GM21576 (cell line): ENCODE measurements at regions not wholly inside any gene's neighbourhood (a gene's known extent, or its start where the extent isn't known, plus 50 kb on each side); places are given as distances from the start of the nearest gene placed in this dataset.
"Not testable (repeated sequence)": the region's sequence is repeated elsewhere in the genome, so short reads cannot be mapped to it uniquely, and the experiment has no call there.

ENCODE experiments used
- ATAC-seq: cut with Tn5 transposase; IDR thresholded peaks from one replicate; pipeline ENCODE4 v1.9.1; 2021; ENCODE audit warnings: mild to moderate bottlenecking, moderate library complexity; ENCODE audit not compliant: unreplicated experiment

DNA sequence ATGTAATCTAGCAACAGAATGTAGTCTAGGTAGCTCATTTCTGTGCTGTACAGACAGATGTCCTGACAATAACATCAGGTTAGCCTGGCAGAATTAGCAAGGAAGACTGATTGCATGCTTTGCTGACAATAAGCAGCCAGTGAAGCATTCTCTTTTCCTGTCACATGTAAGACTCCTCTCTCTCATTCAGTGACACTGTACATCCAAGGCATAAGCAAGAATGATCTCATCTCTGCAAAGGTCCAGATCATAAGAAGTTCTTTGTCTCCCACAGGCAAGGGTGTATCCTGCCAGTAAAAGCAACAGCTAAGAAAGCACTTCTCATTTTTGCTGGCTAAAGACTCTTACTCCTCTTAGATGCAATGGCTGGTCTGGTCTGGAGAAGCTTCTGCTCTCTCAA, 861.8 kb downstream of the TAF11L14 start:
- ATAC-seq = no peak

DNA sequence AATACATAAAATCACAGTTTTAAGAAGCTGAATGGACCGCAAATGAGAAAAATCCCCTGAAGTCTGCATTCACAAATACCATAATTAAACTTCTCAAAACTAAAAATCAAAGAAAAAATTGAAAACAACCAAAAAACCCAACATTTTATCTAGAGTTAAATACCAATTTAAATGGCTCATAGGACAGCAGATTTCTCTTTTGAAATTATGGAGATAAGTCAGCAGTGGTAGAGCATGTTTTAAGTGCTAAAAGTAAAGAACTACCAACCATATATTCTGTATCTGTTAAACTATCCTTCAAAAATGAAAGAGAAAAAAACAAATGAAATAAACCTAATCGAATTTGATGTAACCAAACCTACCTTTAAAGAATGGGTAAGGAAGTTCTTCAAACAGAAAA, 862.8 kb downstream of the TAF11L14 start:
- no peak for ATAC-seq

DNA sequence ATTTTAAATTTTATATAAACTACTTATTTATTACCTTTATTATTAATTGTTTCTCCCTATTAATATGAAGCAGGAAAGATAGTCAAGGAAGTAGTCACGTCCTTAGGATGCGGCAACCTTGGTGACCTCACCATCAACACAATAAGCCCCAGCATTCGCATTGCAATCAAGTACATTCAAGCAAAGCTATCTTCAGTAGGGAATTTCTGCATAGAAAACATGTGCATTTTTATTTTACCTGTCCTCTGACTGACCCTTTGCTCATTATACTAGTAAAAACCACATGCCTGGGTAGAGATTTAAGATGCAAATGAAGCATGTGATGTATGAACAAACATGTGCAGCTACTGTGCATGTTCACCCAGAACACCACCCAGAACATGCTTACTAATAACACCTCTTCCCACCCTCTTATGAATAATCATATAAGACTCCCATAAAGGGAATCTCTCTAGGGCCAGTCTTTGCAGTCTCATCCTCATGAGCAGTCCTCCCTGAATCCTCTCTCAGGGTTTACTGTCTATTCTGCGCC, 869.6 kb downstream of the TAF11L14 start:
- ATAC-seq = no peak

DNA sequence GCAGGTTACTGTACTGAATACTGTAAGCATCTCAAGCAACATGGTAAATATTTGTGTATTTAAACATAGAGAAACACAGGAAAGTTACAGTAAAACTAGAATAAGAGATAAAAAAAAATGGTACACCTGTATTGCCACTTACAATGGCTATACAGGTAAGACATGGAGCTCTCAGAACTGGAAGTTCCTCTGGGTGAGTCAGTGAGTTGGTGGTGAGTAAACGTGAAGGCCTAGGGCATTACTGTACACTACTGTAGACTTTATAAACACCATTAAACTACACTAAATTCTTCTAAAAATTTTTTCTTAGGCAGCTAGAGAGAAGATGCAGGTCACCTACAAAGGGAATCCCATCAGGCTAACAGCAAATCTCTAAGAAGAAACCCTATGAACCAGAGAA, 872.9 kb downstream of the TAF11L14 start:
- ATAC-seq = no peak

DNA sequence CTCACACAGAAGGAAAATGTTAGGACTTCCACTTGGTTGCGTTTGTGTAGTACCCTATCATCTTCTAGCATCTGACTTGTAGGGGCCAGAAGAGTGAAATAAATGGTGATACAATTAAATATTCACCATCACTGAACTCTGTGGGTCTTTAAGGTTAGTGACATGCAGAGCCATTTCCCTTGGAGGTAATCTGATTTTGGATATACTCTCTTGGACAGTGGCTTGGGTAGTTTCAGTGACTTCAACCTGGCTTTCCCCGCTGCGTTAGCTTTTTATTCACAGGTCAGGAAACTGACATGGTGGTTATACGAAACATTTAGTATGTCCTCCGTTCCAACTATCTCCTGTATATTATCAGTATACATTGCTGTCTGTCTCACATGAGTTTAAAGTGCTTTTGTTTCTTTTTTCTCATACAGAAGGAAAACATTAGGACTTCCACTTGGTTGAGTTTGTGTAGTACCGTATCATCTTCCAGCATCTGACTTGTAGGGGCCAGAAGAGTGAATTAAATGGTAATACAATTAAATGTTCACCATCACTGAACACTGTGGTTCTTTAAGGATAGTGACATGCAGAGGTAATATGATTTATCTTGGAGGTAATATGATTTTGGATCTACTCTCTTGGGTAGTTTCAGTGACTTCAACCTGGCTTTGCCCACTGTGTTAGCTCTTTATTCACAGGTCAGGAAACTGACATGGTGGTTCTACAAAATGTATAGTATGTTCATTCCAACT, 883.6 kb downstream of the TAF11L14 start:
- ATAC-seq = no peak

DNA sequence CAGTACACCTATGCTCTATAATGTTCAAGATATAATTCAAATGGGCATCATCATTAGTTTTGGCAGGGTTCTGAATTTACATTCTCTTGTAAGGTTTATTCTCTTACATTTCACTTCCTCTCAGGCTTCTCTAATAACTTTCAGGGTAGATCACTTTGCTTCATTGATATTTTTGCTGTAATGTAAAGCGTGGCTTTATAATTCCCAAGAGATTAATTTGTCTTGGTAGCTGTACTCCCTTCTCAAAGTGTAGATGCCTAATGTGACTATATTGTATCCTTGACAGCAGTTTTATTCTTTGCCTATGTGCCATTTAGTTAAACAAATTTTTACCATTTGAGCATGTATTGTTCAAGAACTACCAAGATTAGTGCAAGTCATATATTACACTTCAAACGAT, 889.1 kb downstream of the TAF11L14 start:
- no peak for ATAC-seq

DNA sequence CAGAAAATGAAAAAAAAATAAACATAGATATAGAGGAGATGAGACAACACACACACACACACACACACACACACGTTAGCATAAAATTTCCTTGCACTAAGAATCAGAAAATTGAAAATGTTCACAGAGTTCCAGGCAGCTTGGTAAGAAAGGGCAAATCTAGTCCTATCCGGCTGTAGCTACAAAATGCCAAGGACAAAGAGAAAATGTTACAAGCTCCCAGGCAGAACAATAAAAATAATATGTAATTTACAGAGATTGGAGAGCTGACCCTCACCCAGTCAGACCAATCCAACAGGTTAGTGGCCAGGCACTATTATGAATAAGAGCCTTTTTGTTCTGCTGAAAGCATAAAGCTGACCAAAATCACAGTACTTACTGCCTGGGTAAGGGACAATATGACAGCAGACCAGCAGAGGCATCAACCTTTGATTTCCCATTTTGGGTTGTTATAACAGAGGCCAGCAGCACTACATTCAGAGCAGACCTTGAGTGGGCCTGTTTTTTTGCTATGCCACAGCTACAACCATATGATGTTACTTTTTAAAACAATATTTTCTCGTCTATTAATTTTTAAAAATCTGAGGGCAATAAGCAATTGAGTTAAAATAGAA, 892.6 kb downstream of the TAF11L14 start:
- no peak for ATAC-seq

DNA sequence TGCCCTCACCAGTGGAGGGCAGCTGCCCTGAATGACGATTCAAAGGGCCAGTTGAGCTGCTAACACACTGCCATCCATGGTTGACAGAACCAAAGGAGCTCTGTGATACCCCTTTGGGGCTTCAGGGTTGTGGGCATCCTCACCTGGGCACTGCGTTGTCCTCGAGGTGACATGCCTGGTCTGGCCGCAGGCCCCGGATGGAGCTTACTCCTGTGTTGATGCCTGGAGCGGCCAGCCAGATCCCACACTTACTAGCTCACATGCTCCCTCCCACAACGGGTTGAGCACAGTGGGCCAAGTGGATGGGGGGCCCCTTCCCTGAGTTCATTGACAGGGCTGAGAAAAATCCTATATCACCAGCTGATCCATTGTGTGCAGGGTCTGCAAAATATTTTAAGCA, 898.9 kb downstream of the TAF11L14 start:
- no peak for ATAC-seq

DNA sequence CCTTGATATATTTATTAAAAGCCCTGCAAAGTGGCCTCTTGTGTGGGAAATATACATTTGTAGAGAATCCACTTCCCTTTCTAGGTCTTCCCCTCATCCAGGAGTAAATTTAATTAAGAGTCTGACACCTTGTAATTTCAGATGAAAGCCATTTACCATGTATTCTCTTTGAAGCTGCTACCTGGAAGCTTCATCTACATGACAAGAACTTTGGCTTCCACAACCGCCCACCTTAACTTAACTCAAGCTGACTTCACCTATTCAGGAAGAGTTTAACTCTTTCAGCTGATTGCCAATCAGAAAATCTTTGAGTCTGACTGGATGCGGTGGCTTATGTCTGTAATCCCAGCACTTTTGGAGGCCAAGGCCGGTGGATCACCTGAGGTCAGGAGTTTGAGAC, 899.9 kb downstream of the TAF11L14 start:
- ATAC-seq = no peak

DNA sequence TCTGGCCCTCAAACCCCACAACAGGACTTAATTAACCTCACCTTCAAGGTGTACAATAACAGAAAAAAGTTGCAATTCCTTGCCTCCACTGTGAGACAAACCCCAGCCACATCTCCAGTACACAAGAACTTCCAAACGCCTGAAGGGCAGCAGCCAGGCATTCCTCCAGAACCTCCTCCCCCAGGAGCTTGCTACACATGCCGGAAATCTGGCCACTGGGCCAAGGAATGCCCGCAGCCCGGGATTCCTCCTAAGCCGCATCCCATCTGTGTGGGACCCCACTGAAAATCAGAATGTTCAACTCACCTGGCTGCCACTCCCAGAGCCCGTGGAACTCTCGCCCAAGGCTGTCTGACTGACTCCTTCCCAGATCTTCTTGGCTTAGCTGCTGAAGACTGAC, 901.5 kb downstream of the TAF11L14 start:
- not testable (repeated sequence) for ATAC-seq

DNA sequence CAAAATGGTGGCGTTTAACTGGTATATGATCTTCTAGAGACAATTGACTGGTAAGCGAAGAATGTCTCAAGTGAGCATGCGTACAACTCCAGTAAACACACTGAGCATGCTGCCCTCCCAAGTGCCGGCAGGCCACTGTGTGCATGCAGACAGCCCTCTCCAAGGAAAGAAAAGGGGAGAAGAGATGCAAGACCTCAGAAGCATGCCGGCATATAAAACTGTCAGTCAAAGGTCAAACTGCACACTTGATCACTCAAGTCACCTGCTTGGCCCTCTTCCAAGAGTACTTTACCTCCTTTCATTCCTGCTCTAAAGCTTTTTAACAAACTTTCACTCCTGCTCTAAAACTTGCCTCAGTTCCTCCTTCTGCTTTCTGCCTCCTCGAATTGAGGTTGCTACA, 910.2 kb downstream of the TAF11L14 start:
- no peak for ATAC-seq

DNA sequence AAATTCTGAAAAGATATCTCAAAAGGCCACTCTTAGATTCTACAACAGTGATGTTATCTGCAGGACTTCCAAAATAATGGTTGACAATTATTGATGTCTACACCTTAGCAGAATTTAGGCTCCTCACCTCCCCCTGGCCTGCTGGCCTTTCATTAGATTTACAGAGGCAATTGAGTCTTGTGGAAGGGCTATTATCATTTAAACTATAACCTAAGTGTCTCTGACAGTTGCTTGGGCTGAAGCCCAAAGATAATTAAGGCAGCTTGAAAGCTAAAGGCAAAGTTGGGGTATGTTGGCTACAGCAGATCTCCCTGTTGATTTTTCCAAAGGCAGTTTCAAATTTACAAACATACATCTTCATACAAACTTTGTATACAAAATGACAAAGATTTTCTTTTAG, 912.3 kb downstream of the TAF11L14 start:
- ATAC-seq = no peak

DNA sequence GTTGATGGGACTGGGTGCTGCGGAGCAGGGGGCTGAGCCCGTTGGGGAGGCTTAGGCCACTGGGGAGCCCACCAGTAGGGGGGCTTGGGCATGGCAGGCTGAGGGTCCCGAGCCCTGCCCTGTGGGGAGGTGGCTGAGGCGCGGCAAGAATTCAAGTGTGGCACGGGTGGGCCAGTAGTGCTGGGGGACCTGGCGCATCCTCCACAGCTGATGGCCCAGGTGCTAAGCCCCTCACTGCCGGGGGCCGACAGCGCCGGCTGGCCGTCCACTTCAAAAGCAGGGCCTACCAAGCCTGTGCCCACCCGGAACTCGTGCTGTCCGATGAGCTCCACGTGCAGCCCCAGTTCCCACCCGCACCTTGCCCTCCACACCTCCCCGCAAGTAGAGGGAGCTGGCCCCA, 917.5 kb downstream of the TAF11L14 start:
- ATAC-seq = no peak

DNA sequence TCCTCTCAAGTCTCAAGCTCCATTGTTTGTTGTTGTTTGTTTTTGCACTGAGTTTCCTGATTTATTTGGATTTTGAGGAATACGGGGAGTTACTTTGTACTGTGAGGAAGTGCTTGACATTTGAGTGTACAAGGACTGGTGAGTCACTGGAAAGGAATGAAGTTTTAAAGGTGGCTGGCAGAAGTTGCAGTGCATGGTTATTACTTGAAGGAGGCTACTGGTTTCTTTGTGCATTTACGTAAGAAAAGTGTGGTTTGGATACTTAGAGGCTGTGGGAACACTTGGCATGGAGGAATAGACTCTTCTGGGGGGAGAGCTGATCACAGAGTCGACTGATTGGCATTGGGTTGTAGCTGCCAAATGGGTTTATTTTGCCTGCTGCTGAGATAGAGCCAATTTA, 919.0 kb downstream of the TAF11L14 start:
- no peak for ATAC-seq

DNA sequence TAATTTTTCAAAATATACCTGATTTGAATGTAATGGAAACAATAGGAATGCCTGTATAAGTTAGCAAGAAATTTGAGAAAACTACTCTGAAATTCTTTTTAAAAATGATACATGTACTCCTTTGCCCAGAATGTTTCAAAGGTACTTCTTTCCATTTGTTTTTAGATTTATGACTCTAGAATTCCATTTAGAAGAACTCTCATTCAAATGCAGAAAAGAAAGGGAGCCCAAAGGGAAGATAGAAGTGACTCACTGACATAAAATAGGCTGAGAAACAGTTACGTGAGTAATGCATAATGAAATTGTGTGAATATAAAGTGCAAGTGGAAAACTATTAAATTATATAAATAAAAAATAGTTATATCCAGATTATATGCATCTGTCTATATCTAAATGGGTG, 926.3 kb downstream of the TAF11L14 start:
- no peak for ATAC-seq

DNA sequence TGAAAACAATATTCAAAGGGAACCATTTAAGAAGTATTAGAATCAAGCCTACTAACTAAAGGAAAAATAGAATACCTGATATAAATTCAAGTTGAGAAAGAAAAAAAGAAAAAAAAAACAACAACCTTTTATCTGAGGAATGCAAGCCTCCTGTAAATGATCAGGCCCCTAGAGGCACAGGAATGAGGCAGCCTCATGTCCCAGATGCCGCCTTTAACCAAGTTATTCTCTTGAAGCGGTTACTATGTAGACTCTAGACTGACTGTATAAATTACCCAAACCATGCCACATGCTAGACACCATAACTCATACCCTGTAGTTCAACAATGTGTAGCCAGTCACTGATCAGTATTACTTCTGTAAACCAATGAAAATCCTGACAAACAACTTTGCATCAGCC, 929.6 kb downstream of the TAF11L14 start:
- ATAC-seq = no peak

DNA sequence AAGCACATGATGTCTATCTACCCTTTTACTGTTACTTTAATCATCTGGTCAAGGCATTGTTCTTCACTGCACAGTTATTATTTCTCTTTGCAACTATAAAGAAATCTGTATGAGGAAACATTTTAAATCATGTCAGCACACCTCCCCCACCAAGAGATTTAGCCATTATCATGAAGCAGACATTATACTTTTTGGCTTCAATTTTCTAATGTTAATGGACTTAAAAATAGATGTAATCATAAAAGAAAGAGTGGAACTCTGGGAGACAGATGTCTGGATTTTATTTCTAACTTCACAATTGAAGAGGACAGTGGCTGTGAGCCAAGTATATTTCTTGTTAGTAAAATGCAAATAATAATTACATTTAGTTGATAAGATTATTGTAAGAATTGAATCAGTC, 932.4 kb downstream of the TAF11L14 start:
- no peak for ATAC-seq

DNA sequence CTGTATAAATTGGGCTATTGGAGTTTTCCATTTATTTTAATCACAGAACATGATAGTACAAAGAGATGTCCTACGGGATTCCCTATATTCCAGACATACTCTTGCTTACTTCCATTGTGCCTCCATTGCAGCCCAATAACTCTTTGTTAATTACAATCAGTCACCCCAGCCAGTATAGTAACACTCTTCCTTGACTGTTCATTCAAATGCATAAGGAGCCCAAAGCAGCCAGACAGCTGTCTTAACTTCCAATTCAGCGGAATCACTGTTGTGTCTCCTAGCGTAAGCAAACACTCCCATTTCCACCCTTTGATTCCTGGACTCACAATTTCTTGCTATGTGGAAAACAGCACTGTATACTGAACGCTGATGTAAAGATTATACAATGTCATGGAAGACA, 942.3 kb downstream of the TAF11L14 start:
- ATAC-seq = no peak

DNA sequence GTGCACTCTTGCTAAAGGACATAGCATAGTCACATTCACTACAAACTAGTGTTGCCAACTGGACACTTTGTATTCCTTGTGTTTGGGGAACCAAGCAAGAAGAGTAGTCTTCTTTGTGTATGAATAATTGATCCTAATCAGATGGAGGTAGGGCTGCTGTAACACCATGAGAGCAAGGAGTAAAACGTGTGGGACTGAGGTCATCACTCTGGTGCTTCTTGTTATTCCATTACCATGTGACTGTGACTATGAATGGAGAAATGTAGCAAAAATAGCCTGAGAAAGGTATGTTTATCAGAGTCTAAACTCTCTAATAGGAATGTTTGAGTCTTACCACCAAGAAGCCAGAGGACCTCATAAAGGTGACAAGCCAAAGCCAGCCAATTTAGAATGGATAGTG, 966.9 kb downstream of the TAF11L14 start:
- ATAC-seq = no peak

DNA sequence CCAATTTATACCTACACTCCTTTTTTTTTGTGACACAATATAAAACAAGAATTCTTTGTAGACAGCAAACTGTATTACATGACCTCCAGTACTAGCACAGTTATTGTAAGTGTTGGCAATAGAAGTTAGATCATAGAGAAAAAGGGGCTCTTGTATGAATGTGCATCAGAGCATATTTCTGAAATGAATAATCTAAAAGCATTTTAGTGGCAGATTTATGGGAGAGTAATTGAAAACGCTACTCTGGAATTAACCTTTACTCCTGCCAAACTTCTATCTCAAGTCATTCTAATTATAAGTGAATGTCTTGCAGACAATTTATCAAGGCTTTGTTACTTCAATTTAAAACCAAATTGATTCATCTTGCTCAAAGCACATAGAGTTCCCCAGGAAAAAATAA, 968.1 kb downstream of the TAF11L14 start:
- no peak for ATAC-seq

DNA sequence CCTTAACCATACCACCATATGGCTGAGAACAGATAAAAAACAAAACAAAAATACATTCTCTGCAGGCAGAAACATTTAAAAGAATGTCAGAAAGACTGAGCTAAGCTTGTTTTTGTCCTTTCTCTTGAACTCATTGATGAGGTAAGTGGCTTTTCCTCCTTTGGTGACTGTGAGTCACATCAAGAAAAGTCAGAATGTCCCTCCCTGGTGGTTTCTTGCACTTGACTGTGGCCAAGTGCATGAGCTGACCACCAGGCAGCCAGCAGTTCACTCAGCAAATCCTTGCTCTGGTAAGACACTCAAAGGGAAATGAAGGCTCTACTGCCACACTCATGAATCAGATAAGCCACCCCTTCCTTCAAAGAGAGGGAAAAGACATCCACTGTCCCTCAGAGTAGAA, 970.9 kb downstream of the TAF11L14 start:
- no peak for ATAC-seq

DNA sequence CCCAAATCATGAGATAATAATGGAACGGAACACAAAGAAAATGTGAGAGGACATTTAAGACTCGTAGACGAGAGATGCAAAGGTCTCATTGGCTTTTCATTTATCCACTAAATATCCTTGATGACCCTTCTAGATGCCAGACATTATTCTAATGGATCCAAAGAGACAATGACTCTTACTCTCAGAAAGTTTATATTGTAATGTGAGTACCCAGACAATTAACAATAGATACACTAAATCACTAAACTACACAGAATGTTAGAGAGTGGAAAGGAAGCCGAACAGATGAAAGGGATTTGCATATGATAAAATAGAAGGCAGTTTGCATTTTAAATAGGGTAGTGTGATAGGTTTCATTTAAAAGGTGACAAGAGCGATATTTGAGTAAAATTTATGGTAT, 973.3 kb downstream of the TAF11L14 start:
- no peak for ATAC-seq

DNA sequence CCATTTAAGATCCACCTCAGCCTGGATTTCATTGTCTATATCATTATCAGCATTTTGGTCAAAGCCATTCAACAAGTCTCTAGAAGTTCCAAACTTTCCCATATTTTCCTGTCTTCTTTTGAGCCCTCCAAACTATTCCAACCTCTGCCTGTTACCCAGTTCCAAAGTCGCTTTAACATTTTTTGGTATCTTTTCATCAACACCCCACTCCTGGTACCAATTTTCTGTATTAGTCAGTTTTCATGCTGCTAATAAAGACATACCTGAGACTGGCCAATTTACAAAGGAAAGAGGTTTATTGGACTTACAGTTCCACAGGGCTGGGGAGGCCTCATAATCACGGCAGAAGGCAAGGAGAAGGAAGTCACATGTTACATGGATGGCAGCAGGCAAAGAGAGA, 982.9 kb downstream of the TAF11L14 start:
- not testable (repeated sequence) for ATAC-seq
